HUES48 (cell line): ENCODE measurements at regions not wholly inside any gene's neighbourhood (a gene's known extent, or its start where the extent isn't known, plus 50 kb on each side); places are given as distances from the start of the nearest gene placed in this dataset.

ENCODE experiments used
- H3K27ac ChIP-seq: one replicate; pipeline ENCODE4 v1.7.0; 2013; ENCODE audit warnings: low read depth, low read length, inconsistent platforms
- H3K27me3 ChIP-seq: 2 replicates; pipeline ENCODE4 v1.6.1; 2013; ENCODE audit warnings: mild to moderate bottlenecking, low read length; ENCODE audit not compliant: control insufficient read depth, insufficient read depth
- H3K36me3 ChIP-seq: 2 replicates; pipeline ENCODE4 v1.6.1; 2013; ENCODE audit warnings: low read length; ENCODE audit not compliant: control insufficient read depth, insufficient read depth
- H3K4me1 ChIP-seq: 2 replicates; pipeline ENCODE4 v1.6.1; 2013; ENCODE audit warnings: mild to moderate bottlenecking, low read length; ENCODE audit not compliant: control insufficient read depth, insufficient read depth
- H3K4me3 ChIP-seq: 2 replicates; pipeline ENCODE4 v1.5.1; 2013; ENCODE audit warnings: mild to moderate bottlenecking, low read depth, low read length
- H3K9ac ChIP-seq: 2 replicates; pipeline ENCODE4 v1.6.1; 2013; ENCODE audit warnings: mild to moderate bottlenecking, low read depth, low read length, moderate library complexity
- H3K9me3 ChIP-seq: 2 replicates; pipeline ENCODE4 v1.6.1; 2013; ENCODE audit warnings: low read length; ENCODE audit not compliant: control insufficient read depth, insufficient read depth

DNA sequence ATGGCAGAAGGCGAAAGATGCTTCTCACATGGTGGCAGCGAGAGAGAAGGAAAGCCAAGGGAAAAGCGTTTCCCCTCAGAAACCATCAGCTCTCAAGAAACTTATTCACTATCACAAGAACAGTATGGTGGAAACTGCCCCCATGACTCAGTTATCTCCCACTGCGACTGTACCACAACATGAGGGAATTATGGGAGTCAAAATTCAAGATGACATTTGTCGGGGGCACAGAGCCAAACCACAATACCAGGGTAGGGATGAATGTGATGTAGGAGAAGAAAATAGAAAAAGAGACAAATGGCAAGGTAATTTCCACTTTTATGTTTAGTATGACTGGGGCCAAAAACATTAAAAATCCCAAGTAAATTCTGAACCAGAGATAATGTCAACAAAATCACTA, 216.8 kb downstream of the TRIM36 start:
- no peak overlapping the region for H3K4me3 ChIP-seq
- H3K27me3 ChIP-seq = no peaks in the 10 kb centered on the region
- no peaks in the 10 kb centered on the region for H3K4me1 ChIP-seq
- no peak overlapping the region for H3K9ac ChIP-seq
- H3K36me3 ChIP-seq = no peaks in the 10 kb centered on the region
- H3K9me3 ChIP-seq = no peaks in the 10 kb centered on the region
- H3K27ac ChIP-seq = no peak overlapping the region

DNA sequence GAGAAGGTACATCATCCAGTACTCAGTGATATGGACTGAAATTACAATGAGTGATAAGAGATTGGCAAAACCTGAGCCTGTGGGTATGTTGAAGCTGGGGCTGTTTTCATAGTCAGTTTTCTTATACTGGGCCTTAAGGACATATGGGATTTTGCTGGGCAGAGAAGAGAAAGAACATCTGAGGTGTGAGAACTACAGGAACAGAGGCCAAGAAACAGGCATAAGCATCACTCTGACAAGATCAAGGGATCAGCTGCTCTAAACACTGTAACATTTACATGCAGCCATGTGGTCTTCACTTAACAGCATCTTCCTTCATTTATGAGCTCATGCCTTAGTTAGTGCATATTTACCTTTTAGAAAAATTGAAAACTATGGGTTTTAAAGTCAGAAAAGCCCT, 220.0 kb downstream of the TRIM36 start:
- Histone ChIP-seq H3K27me3 (no peaks in the 10 kb centered on the region), H3K9ac (no peak overlapping the region), H3K4me3 (no peak overlapping the region), H3K4me1 (no peaks in the 10 kb centered on the region), H3K36me3 (no peaks in the 10 kb centered on the region), H3K9me3 (no peaks in the 10 kb centered on the region), H3K27ac (no peak overlapping the region)

DNA sequence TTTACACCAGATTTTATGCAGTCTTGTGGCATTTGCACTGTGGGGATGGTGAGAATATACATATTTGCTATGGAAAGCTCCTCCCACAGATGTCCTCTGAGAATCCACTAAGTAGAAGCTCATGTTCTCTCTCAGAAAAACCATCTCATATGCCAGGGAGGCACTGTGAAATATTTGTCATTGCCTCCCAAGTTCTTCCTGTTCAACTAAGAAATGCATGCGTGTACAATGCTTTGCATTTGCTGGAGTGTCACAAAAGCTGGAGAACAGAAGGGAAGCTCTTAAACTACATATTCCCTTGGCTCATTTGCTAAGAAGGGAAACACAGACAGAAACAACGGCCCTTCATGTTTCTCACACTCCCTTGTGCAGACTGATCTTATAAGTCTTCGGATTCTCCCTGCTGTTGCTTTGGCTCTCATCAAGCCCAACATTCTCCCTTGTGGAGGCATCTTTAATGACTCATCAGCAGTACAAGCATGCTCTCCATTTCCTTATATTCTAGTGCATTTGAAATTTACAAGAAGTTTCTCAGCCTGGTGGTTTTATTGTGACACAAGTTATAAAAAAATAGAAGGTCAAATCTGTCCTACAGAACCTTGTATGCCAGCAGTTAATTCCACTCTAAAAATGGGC, 220.6 kb downstream of the TRIM36 start:
- Histone ChIP-seq H3K9me3 (no peaks in the 10 kb centered on the region), H3K9ac (no peak overlapping the region), H3K36me3 (no peaks in the 10 kb centered on the region), H3K4me3 (no peak overlapping the region), H3K27me3 (no peaks in the 10 kb centered on the region), H3K4me1 (no peaks in the 10 kb centered on the region), H3K27ac (no peak overlapping the region)

DNA sequence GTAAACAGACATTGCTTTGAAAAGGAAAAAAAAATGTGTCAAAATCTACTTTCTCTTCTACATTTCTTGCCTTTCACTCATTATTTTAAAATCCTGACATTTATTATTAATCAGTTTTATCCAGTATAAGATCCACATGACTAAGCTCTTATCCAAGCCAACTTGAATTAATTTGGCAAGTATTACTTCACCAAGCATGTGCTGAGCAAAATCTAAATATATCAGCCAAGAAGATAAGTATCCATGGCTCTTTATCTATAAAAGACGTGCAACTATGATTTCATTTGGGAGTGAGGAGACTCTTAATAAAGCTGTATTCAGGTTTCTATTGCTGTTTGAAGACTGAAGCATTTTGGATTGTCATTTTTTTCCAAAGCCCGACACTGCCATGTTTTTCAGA, 221.3 kb downstream of the TRIM36 start:
- no peaks in the 10 kb centered on the region for H3K4me1 ChIP-seq
- no peak overlapping the region for H3K4me3 ChIP-seq
- H3K27me3 ChIP-seq = no peaks in the 10 kb centered on the region
- H3K9me3 ChIP-seq = peaks cover under 1% of the 10 kb centered on the region; the same call in 1 of the 2 replicates
- H3K36me3 ChIP-seq = no peaks in the 10 kb centered on the region
- no peak overlapping the region for H3K9ac ChIP-seq
- no peak overlapping the region for H3K27ac ChIP-seq

DNA sequence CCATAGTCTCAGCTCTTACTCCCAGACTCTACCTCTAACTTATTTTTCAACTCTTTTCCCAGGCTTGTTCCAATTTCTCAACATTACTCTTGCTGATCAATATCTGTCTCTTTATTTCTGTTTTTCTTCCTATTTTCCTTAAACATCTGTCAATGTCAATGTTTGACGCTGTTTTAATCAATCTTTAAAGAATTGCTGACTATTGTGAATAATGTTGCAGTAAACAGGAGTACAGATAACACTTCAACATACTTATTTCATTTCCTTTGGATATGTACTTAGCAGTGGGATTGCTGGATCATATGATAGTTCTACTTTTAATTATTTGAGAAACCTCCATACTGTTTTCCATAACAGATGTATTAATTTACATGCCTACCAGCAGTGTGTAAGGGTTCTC, 229.0 kb downstream of the TRIM36 start:
- no peak overlapping the region for H3K27ac ChIP-seq
- no peaks in the 10 kb centered on the region for H3K27me3 ChIP-seq
- H3K4me1 ChIP-seq = no peaks in the 10 kb centered on the region
- peaks cover 46% of the 10 kb centered on the region for H3K9me3 ChIP-seq
- no peak overlapping the region for H3K9ac ChIP-seq
- no peaks in the 10 kb centered on the region for H3K36me3 ChIP-seq
- no peak overlapping the region for H3K4me3 ChIP-seq

DNA sequence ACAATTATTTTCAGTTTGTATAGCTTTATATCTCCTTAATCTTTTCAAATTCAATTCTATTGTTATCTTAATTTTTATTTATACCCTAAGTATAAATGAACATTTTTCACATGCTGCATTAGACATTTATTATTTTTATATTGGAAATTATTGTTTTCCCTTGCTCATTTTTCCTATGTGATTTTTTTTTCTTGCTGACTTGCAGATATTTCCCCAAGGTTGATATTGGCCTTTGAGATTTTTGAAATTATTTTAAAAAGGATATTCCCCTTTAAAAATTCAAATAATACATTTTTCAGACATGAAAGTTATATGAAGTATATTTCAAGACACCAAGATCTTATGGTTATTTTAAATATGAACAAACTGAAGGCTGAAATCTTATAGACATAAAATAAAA, 234.2 kb downstream of the TRIM36 start:
- H3K9ac ChIP-seq = no peak overlapping the region
- no peak overlapping the region for H3K27ac ChIP-seq
- no peaks in the 10 kb centered on the region for H3K4me1 ChIP-seq
- no peaks in the 10 kb centered on the region for H3K27me3 ChIP-seq
- H3K36me3 ChIP-seq = no peaks in the 10 kb centered on the region
- H3K4me3 ChIP-seq = no peak overlapping the region
- H3K9me3 ChIP-seq = peaks cover 31% of the 10 kb centered on the region

DNA sequence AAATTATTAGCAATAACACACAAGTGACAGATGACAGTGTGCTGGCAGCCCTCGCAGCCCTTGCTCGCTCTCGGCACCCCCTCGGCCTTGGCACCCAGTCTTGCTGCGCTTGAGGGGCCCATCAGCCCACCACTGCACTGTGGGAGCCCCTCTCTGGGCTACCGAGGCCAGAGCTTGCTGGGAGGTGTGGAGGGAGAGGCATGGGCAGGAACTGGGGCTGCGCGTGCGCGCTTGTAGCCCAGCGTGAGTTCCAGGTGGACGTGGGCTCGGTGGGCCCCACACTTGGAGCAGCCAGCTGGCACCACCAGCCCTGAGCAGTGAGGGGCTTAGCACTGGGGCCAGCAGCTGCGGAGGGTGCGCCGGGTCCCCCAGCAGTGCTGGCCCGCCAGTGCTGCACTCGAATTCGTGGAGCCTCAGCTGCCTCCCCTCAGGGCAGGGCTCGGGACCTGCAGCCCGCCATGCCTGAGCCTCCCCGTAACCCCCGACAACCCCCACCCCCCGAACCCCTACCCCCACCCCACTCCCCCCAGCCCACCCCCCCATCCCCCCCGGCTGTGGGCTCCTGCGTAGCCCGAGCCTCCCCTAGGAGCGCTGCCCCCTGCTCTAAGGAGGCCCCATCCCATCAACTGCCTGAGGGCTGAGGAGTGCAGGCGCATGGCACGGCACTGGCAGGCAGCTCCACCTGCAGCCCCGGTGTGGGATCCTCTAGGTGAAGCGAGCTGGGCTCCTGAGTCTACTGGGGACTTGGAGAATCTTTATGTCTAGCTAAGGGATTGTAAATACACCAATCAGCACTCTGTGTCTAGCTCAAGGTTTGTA, 240.9 kb downstream of the TRIM36 start:
- Histone ChIP-seq H3K4me3 (no peak overlapping the region), H3K36me3 (no peaks in the 10 kb centered on the region), H3K4me1 (no peaks in the 10 kb centered on the region), H3K27me3 (no peaks in the 10 kb centered on the region), H3K9ac (no peak overlapping the region), H3K9me3 (peaks cover 11% of the 10 kb centered on the region), H3K27ac (no peak overlapping the region)

DNA sequence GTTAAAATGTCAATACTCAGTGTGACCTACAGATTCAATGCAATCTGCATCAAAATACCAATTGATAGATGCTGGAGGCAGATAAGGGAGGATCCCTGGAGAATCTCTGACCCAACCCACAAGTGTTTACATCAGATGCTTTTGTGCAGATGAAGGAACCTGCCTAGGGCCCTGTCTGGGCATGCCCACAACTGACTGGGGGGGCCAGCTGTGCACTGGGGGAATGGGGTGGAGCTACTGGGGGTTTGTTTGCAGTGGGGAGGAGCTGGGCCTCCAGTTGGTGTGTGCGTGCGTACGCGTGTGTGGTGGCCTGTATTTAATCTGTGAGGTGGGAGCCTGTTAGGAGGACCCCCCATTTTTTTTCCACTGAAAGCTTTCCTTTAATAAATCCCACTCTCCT, 244.9 kb downstream of the TRIM36 start:
- Histone ChIP-seq H3K9ac (no peak overlapping the region), H3K4me1 (no peaks in the 10 kb centered on the region), H3K9me3 (peaks cover 11% of the 10 kb centered on the region), H3K27me3 (no peaks in the 10 kb centered on the region), H3K4me3 (no peak overlapping the region), H3K27ac (no peak overlapping the region), H3K36me3 (no peaks in the 10 kb centered on the region)

DNA sequence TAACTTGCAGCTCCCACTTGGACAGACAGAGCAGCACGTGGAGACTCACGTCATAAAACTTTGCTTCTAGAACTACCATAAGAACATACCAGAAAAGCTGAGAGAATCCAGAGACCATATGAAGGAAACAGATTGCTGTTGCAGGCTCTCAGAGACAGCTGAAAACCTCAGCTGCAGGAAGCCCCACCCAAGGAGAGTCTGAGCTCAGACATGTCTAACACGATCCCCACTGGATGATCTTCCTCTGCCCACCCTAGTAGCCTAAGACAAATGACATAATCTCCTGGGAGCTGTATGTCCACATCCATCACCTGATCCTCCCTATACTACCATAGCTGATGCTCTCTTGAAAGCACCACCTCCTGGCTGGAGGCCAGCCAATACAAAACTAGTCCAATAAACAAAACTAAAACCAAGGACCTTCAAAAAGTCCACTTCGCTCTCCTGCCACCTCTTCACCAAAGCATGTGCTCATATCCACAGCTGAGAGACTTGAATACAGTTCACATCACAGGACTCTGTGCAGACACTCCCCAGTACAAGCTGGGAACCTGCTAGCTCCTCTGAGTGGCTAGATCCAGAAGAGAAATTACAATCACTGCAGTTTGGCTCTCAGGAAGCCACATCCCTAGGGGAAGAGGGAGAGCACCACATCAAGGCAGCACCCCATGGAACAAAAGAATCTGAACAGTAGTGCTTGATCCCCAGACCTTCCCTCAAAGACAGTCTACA, 257.4 kb downstream of the TRIM36 start:
- no peaks in the 10 kb centered on the region for H3K36me3 ChIP-seq
- H3K9me3 ChIP-seq = no peaks in the 10 kb centered on the region; the same call in 1 of the 2 replicates
- H3K27ac ChIP-seq = no peak overlapping the region
- no peak overlapping the region for H3K4me3 ChIP-seq
- no peaks in the 10 kb centered on the region for H3K27me3 ChIP-seq
- H3K4me1 ChIP-seq = no peaks in the 10 kb centered on the region
- no peak overlapping the region for H3K9ac ChIP-seq

DNA sequence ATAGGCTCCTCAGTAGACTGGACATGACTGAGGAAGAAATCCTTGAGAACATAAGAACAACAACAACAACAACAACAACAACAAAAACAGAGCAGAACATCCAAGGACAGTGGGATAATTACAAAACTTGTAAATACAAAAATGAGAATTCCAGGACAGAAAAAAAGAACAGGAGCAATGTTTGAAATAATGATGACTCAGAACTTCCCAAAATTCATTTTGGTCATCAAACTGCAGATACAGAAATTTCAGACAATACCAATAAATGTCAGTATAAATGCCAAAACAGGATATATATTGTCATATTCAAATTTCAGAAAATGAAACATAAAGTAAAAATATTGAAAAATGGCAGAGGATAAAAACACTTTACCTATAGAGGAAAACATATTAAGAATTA, 259.0 kb downstream of the TRIM36 start:
- H3K27me3 ChIP-seq = no peaks in the 10 kb centered on the region
- H3K9ac ChIP-seq = no peak overlapping the region
- H3K9me3 ChIP-seq = peaks cover 3% of the 10 kb centered on the region
- H3K36me3 ChIP-seq = no peaks in the 10 kb centered on the region
- H3K4me3 ChIP-seq = no peak overlapping the region
- no peak overlapping the region for H3K27ac ChIP-seq
- H3K4me1 ChIP-seq = no peaks in the 10 kb centered on the region

DNA sequence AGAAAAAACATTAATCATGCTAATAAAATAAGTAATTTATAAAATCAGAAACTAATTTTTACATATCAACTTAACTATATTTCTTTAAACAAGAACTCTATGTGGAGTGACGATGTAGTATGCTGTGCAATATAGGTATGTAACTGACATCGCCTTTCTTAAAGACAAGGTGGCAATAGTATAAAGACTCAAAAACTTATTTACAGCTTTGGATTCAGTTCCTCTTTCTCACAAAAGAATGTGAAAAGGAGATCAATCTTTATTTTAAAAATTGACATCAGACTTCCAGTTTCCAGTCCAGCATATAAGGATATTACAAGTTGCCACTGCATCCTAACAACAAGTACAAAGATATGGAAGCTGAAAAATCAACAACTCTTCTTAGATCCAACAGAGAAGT, 260.3 kb downstream of the TRIM36 start:
- no peaks in the 10 kb centered on the region for H3K4me1 ChIP-seq
- no peaks in the 10 kb centered on the region for H3K27me3 ChIP-seq
- no peak overlapping the region for H3K9ac ChIP-seq
- H3K27ac ChIP-seq = no peak overlapping the region
- H3K9me3 ChIP-seq = peaks cover 15% of the 10 kb centered on the region
- H3K4me3 ChIP-seq = no peak overlapping the region
- H3K36me3 ChIP-seq = no peaks in the 10 kb centered on the region
